Activated CD8-positive, alpha-beta memory T cell treated with anti-CD3 and anti-CD28 coated beads for 1 hour (primary cell): ENCODE measurements at regions not wholly inside any gene's neighbourhood (a gene's known extent, or its start where the extent isn't known, plus 50 kb on each side); places are given as distances from the start of the nearest gene placed in this dataset.

Experiments
- DNase-seq, 2 donors: peaks; one replicate each; pipeline ENCODE4 v3.0.0-alpha.2; 2020; ENCODE audit warnings: low read depth in 1 of 2; ENCODE audit errors: extremely low read depth in 1 of 2

DNA sequence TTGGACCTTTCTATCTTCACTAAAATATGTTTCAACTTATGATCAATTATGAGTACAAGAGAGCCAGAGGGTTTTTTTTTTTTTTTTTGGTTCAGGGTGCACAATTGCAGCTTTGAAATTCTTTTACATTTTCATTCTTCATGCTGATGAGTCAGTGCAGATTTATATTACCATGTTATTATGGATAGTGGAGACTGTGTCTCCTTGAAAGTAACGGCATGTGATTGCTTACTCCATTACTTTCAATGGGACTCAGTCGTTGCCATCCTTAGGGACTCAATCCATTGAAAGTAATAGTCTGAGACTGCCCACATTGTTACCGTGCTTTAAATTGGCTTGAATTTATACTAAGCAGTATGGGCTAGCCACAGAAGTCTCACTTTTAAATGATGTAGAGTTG is 286.5 kb upstream of the FANCL start:
- DNase-seq: no peak

DNA sequence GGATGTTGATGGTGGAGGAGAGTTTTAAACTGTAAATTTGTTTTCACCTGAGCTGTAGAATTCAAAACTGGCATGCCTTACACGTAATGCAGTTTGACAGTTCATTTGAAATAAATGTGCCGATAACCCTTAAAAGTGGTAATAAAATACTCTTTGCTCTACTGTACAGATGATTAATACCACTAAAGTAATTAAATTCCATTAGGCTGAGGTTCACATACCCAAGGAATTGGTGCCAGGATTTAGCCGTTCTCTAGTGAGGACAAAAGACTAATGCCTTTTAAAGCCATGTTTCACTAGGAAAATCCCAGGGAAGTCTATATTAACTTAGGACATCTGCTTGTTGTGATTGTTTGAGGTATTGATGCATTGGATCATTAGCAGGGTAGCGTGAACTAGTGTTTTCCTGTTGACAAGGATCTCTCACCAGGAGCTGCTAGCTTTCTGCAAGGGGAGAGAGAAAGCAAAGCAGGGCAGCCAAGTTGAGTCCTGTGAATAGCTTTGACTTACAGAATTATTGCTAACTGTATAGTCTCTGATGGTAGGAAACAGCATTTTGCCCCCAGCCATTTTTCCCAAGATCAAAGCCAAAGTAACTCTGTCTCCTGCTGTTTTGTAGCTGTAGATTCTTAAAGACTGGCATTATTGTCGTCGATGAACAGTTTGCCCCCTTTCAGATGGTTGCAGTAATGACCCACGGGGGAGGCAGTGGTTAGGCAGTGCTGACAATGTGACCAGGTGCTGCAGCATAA is 280.9 kb upstream of the FANCL start:
- no peak for DNase-seq

DNA sequence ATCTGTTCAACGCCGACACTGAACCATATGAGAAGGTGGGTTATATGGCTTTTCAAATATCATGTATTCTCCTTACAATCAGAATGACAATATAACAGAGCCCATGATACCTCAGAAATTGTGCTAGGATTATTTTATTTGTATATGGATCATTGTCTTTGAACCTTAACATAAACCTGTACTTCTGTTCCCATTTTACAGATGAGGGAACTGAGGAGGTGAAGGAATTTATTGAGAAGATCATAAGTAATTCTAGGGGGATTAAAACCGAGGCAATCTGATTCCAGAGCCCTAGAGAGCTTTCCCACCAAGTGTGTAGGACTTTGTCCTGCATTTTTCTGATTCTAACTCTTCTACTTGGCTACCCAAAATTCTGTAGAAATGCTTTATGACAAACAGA is 279.8 kb upstream of the FANCL start:
- no peak for DNase-seq

DNA sequence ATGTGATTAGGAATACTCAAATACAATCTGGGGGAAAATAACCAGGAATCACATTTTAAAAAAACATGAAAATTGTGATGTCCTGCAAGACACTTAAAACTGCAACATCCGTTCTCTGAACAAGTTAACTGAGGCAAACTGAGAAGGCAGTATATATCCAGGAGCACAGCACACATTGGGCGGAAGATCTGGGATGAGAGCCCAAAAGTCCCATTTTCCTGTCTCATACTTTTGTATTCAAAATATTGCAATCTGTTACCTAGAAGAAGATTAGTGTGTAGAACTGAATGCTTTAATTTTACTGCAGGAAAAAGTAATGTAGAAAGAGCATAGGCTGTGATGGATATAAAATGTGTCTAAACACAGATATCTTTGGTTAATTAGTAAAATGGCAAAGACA is 276.8 kb upstream of the FANCL start:
- DNase-seq: no peak

DNA sequence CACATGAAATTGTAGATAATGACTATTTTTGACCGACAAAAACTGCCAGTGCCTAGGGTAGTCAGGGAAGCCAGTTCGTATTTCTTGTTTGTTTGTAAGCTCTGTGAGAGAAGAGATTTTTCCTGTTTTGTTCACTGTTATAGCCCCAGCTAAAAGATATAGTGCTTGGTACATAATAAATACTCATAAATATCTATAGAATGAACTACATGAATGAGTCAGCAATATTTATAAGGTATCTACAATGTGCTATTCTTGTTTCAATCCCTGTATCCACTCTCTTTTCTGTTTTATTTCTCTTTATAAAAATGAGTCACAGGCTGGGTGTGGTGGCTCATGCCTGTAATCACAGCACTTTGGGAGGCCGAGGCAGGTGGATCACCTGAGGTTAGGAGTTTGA is 275.6 kb upstream of the FANCL start:
- DNase-seq: no peak

DNA sequence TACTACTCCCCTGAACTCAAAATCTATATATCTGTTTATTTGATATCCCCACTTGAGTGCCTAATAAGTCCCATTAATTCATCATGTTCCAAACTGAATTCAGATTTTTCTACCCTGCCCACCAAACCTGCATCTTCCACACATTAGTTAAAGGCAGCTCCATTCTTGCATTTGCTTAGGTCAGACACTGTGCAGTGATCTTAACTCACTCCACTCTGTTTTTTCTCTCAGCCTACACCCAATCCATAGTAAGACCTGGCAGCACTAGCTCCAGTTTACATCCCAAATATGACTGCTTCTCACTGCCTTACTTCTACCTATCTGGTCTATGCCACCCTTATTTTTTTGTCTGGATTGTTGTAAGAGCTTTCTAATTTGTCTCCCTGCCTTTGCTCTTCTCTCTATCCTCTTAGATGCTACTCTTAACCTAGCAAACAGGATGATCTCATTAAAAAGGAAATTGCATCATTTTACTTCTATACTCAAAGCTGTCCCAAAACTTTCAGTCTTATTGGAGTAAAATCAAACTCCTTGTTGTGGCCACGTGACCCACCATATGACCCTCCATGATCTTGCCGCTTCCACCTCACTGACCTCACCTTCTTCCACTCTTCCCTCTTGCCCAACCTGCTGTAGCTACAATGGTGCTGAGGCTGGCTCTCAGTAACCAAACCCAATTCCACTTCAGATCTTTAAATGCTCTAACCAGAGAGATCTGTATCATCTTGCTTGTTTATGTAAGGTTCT is 274.9 kb upstream of the FANCL start:
- no peak for DNase-seq

DNA sequence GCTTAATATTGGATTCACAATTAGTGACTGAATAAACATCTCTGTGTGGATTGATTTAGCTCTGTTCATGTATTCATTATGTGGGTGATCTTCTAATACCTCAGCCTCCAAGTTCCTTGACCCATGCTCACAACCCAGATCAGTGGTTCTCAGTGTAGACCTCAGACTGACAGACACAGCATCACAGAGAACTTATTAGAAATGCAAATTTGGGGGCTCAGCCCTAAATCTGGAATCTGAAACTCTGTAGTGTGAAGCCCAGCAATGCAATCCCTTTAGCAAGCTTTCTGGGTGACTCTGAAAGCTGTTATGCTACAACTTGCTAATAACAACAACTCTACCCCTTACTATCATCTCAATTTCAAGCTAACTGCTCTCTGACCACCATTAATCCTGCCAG is 273.1 kb upstream of the FANCL start:
- no peak for DNase-seq

DNA sequence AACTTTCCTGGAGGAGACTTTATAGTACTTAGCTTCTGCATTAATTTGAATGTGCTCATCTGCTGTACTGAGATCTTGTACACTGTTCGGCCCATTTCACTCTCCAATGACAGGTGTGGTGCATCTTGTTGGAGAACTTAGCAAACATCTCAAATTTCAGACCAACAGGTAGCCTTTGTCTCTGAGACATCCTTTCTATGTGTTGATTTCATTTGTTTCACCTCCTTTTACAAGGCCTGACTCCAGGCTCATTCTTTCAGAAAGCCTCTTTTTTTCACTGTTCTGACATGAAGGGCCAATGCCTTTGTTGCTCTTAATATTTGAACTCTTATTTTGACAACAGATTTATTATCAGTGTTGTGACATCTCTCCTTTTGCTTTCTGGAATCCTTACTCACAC is 271.8 kb upstream of the FANCL start:
- DNase-seq: no peak

DNA sequence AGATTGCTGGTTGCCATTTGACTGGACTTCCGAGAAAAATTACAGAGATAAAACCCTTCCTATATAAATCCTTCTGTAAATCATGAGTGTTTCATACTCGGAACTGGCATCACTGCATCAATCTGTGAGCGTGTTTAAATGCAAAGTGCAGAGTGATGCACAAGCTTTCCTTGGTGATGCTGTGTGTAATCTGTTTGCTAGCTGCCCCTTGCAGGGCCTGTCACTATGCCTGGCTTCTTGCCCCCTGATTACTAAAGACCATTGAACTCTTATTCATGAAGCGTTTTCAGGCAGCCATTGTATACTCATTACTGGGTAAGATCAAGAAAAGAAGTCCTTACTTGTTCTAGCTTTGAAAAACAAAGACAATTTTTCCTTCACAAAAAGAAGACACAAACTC is 266.9 kb upstream of the FANCL start:
- DNase-seq: no peak

DNA sequence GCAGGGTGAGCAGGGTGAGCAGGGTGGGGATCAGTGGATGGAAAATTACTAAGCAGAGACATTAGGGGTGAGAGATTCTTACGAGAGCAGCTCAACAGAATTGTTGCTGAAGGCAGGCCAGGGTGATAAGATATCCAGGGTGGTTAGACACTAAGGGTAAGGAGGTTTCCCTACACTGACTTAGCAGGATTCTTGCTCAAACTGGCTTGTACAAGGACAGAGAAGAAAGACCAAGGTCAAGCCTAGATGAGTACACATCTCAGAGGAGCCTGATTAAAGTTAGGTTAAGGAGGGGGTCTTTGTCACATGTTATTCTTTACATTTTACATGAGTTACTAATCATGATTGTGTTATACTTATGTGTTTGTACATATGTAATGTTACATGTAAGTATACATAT is 262.8 kb upstream of the FANCL start:
- no peak for DNase-seq

DNA sequence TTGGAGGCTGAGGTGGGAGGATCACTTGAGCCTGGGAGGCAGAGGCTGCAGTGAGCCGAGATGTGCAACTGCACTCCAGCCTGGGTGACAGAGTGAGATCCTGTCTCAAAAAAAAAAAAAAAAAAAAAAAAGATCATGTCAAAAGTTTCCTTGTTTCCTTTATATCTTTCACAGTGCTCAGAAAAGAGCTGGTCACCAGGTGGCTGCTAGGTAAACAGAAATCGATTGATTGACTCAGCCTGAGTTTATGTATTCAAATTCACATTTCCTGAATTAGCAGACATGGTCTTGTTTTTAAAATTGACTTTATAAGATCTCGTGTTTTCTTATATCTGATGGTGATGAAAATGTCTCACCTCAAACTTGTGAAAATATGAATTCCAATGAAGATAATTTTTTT is 261.8 kb upstream of the FANCL start:
- no peak for DNase-seq

DNA sequence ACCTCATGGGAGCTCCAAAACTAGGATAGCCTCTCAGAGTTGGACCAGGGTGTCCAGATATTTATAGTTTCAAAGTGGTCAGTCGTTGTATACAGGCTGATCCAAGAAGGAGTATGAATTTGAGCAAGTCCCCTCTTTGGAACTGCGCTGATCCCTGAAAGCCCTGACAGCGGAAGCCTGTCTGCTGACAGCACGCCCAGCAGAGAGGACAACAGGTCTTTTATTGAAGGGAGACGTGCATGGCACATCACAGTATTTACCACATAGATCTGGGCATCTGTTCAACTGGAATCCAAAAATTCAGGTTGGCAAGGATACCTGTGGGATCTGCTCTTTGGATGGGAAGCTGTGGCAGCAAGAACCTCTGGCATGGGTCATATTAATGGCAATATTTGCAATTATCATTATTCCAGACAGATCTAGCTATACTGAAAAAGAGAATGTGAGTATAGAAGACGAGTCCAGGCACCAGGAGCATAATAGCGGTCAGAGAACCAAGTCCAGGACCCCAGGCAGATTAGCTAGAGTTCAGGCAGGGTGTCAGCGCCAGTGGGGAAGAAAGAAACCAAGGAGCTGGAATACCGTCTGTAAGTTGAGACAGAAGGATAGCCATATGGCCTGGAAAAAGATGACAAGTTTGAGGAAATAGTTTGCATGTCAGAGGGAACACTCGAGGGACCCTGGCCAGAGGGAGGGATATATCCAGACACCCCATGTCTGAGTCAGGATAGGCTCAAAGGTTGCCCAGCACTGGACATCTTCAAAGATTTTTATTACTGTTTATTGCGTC is 260.4 kb upstream of the FANCL start:
- DNase-seq: no peak

DNA sequence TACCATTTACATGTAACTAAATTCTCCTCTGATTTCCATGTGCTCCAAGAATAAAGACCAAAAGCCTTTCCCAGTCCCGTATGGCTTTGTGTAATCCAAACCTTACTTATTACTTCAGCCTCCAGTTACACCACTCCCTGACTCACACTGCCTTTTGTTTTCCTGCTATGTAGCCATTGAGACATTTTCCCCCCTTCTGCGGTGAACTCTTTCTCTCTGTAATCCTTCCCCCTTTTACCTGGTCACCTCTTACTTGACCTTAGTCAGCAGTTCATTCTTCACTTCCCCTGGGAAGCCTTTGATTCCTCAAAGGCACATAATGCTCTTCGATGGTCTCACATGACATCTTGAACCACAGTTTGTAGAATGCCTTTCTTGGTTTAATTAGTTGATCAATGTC is 256.0 kb upstream of the FANCL start:
- no peak for DNase-seq

DNA sequence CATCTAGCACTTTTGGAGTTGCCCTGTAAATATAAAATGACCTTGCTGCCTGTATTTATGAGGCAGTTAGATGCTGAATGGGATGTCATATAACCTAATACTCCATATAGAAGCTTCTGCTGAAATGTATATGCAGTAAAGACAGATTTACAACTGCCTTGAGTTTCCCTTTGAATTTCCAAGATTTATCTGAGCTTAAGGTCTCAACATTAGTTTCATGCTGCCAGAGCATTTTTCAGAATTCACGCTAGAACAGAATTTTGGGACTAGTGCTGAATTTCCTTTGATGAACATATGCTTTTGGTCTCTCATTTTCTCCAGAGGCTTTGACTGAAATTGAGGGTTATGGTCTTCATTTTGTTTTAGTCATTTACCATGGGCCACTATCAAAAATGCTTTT is 254.7 kb upstream of the FANCL start:
- DNase-seq: no peak

DNA sequence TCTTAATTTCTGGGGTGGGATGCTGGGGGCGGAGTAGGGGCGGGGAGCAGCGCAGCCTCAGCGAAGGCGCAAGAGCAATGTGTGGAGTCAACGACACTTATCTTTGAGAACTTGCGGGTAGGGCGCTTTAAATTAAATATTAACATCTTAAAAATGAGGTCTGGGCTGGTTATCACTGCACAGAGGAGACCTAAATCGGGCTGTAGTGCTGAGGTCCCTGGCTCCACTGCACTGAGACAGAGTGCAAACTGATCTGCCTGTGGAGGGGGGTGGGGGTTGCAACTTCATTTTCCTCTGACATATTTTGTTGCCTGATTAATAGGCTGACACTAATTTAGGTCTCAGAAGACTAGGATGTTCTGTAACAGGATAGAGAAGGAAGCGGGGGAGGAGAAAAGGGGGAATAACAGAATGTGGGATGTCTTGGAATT is 253.0 kb upstream of the FANCL start:
- no peak for DNase-seq

DNA sequence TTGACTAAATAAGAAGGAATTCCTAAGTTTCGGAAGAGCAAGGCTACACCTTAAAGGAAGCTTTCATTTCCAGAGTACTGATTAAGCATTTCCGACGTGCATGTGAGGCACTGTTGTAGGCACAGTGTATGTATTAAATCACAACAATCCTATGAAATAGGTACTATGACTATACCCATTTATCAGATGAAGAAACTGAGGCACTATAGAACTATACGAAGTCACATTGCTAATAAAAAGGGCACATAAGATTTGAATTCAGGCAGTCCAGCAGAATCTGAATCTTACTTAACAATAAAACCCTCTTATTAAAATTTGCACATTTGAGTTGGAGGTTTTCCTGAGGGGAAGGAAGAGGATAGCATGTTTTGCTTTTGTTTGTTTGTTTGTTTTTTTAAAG is 243.5 kb upstream of the FANCL start:
- no peak for DNase-seq

DNA sequence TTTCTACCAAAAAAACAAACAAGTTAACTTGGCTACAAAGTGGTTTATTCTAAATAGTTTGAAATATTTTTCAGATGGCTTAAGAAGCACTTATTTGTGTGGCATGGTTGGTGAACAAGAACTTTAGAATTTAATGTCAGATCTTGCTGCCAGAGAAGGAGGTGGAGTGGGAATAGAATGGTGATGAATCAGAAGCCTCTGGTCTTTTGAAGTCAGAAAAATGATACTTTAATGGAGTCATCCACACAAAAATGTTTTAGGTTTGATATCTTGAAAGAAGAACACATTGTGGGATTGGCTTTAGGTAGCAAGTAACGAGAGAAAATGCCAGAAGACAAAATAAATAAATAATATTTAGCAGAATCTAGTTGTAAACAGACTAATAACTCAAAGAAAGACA is 243.1 kb upstream of the FANCL start:
- no peak for DNase-seq

DNA sequence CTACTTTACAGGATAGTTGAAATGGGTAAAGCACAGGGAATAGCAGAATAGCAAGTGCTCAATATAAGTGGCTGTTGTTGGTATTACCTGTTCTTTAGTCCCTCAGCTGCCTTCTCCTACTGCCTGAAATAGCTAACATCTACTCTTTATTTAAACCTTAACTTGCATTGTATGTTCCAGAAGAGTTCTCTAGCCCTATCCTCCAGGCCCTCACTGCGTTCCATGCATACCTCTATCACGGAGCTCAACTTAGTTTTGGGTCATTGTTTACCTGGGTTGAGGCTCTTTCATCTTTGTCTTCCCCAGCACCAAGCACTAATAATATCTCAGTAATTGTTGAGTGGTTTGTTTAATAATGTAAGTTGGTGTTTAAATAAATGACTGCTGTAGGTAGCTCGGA is 242.2 kb upstream of the FANCL start:
- DNase-seq: no peak

DNA sequence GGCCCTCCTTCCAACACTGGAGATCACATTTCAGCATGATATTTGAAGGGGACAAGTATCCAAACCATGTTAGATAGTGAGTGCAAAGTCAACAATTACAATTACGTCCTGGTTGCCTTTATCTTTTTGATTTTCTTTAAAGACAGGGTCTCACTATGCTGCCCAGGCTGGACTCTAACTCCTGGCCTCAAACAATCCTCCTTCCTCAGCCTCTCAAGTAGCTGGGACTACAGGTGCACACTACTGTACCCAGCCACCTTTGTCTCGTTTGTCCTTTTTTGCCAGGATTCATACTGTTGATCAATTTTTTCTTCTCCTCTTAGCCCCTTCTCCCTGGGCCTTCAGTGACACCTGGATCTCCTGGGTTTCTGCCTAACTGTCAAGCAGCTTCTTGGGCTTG is 240.5 kb upstream of the FANCL start:
- DNase-seq: no peak

DNA sequence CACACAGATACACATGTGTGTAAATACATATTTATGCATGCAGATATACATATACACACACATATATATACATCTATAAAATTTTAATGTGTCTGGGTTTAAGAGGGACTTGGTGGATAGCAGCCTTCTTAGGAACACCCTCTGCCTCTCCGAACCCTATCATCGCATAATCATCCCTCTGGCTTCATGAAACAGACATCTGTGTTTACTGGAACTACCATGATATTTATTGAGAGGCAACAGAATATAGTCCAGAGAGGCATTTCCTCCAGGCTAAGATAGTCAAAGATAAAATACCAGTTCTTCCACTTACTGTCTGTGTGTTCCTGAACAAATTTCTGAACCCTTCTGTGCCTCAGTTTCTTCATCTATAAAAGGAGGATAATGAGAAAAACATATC is 239.0 kb upstream of the FANCL start:
- DNase-seq: no peak

DNA sequence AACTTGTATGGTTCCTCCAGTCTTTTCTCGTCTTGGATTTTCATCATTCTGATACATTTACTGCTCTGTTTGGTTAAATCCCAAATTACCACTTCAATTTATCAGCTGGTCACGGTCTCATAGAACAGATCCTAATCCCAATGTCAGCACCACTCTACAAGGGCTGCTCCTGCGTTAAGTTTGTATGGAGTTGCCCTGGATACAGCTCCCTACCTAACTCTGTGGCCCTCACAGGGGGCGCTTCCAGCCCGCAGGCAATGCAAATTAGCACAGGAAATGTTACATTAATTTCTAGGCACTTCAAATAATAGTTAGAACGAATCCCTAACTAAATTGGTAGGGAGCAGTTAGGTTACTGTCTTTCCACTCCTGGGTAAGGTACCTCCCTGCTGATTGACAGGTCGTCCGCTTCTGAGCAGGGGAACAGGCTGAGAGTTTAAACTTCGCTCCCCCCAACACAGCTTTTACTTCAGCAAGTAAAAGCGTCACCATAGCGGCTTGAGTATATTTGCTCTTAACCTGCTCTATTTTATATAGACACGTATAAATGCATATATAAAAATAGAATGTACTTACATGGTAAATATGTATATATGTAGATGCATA is 238.5 kb upstream of the FANCL start:
- no peak for DNase-seq
